ENCODE measurements at regions not wholly inside any gene's neighbourhood (a gene's known extent, or its start where the extent isn't known, plus 50 kb on each side); places are given as distances from the start of the nearest gene placed in this dataset.

DNA sequence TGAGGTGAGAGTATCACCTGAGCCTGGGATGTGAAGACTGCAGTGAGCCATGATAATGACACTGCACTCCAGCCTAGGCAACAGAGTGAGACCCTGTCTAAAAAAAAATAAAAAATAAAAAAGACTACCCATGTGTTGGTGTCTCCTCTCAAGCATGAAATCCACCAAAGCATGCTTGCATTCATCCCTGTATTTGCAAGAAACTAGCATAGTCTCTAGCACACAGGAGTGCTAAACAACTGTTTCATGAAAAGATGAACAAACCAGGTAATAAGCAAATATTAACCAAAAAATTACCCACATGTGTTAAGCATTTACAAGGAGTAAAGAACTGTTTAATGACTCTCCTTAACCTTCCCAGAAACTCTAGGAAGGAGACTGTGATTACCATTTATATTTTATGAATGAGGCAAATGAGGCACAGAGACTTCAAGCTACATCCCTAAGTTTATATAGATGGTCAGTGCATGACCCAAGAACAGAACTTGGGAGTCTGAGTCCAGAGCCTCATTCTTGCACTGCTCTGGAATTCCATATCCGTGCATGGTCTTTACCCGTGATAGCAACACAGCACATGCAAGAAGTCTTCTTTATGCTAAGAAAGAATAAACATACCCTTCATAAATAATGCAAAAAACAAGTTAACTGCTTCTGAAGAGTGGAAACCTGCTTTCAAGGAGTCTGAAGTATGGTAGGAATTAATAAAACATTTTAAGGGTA, 186.1 kb upstream of the STS start:
- no peaks in the 10 kb centered on the region for H3K9me3 ChIP-seq (ENCODE audit: control insufficient read depth, insufficient read depth, low read length)
- H3K36me3 ChIP-seq (ENCODE audit: control insufficient read depth, low read length), result no peaks in the 10 kb centered on the region
- no peak for TF ChIP-seq EZH2phosphoT487 (IDR thresholded peaks at IDR 0.05; ENCODE audit: borderline replicate concordance, low read length)
- TF ChIP-seq, protein P1, sequence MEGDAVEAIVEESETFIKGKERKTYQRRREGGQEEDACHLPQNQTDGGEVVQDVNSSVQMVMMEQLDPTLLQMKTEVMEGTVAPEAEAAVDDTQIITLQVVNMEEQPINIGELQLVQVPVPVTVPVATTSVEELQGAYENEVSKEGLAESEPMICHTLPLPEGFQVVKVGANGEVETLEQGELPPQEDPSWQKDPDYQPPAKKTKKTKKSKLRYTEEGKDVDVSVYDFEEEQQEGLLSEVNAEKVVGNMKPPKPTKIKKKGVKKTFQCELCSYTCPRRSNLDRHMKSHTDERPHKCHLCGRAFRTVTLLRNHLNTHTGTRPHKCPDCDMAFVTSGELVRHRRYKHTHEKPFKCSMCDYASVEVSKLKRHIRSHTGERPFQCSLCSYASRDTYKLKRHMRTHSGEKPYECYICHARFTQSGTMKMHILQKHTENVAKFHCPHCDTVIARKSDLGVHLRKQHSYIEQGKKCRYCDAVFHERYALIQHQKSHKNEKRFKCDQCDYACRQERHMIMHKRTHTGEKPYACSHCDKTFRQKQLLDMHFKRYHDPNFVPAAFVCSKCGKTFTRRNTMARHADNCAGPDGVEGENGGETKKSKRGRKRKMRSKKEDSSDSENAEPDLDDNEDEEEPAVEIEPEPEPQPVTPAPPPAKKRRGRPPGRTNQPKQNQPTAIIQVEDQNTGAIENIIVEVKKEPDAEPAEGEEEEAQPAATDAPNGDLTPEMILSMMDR (IDR thresholded peaks at IDR 0.05; ENCODE audit: low read depth, low read length, poor library complexity, severe bottlenecking), result no peak
- no peak overlapping the region for H3K4me2 ChIP-seq (ENCODE audit: low read length)
- no peak overlapping the region for H3K27ac ChIP-seq (ENCODE audit: low read depth, low read length)
- H3K79me2 ChIP-seq (ENCODE audit: control insufficient read depth, low read length), result no peaks in the 10 kb centered on the region
- no peaks in the 10 kb centered on the region for H3F3A ChIP-seq (ENCODE audit: control insufficient read depth, insufficient read depth)
- no peak overlapping the region for H3K4me3 ChIP-seq (ENCODE audit: low read length)
- H3K27me3 ChIP-seq (ENCODE audit: control insufficient read depth, low read length), result no peaks in the 10 kb centered on the region
- no peaks in the 10 kb centered on the region for H4K20me1 ChIP-seq (ENCODE audit: control insufficient read depth, insufficient read depth, low read depth, low read length)
- no peaks in the 10 kb centered on the region for H3K9me2 ChIP-seq (replicated peaks; ENCODE audit: control insufficient read depth, low read length)
- no peaks in the 10 kb centered on the region for H3K4me1 ChIP-seq (ENCODE audit: control insufficient read depth, low read length)

DNA sequence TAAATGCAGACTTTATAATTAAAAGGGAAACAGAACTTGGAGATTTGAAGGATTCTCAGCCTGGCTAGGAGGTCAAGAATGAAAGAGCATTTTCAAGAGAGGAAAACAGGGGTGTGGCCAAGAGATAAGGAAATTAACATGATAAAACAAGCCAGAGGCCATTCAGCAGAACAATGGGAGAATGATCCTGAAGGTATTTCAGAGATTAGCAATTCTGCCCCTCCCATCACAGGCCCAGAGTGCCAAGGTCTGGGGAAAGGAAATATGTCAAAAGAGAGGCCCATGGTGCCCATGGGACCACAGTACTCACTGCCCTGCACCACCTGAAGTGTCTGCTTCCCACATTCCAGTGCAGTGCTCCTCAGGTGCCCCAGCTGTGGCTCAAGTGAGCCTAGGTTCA, 188.5 kb upstream of the STS start:
- no peak overlapping the region for H3K4me2 ChIP-seq (ENCODE audit: low read length)
- H3K79me2 ChIP-seq (ENCODE audit: control insufficient read depth, low read length), result no peaks in the 10 kb centered on the region
- no peaks in the 10 kb centered on the region for H4K20me1 ChIP-seq (ENCODE audit: control insufficient read depth, insufficient read depth, low read depth, low read length)
- TF ChIP-seq, protein P1 (IDR thresholded peaks at IDR 0.05; ENCODE audit: low read depth, low read length, poor library complexity, severe bottlenecking), result no peak
- TF ChIP-seq EZH2phosphoT487 (IDR thresholded peaks at IDR 0.05; ENCODE audit: borderline replicate concordance, low read length), result no peak
- H3K4me3 ChIP-seq (ENCODE audit: low read length), result no peak overlapping the region
- no peak overlapping the region for H3K27ac ChIP-seq (ENCODE audit: low read depth, low read length)
- no peaks in the 10 kb centered on the region for H3F3A ChIP-seq (ENCODE audit: control insufficient read depth, insufficient read depth)
- H3K9me2 ChIP-seq (replicated peaks; ENCODE audit: control insufficient read depth, low read length), result no peaks in the 10 kb centered on the region
- H3K27me3 ChIP-seq (ENCODE audit: control insufficient read depth, low read length), result no peaks in the 10 kb centered on the region
- no peaks in the 10 kb centered on the region for H3K4me1 ChIP-seq (ENCODE audit: control insufficient read depth, low read length)
- no peaks in the 10 kb centered on the region for H3K36me3 ChIP-seq (ENCODE audit: control insufficient read depth, low read length)
- no peaks in the 10 kb centered on the region for H3K9me3 ChIP-seq (ENCODE audit: control insufficient read depth, insufficient read depth, low read length)

DNA sequence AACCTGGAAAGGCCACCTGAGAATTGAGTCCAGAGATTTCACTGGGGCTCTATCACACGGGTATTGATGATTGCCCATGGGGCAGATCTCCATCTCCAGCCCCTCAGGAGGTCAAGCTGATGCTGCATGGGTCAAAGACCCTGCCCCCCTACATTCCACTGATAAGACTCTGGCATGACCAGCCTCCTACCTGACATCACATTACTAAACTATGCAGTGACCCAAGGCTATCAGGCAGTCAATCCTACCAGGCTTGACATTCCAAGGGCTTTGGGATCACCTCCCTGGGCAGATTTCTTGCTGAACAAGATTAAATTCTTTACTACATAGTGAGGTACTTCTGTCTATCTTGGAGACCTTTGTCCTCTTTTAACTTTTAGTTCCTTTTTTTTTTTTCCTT, 192.7 kb upstream of the STS start:
- H3K27ac ChIP-seq (ENCODE audit: low read depth, low read length), result no peak overlapping the region
- TF ChIP-seq, protein P1 (IDR thresholded peaks at IDR 0.05; ENCODE audit: low read depth, low read length, poor library complexity, severe bottlenecking), result no peak
- no peak for TF ChIP-seq EZH2phosphoT487 (IDR thresholded peaks at IDR 0.05; ENCODE audit: borderline replicate concordance, low read length)
- no peak overlapping the region for H3K4me2 ChIP-seq (ENCODE audit: low read length)
- no peaks in the 10 kb centered on the region for H4K20me1 ChIP-seq (ENCODE audit: control insufficient read depth, insufficient read depth, low read depth, low read length)
- no peaks in the 10 kb centered on the region for H3K36me3 ChIP-seq (ENCODE audit: control insufficient read depth, low read length)
- no peaks in the 10 kb centered on the region for H3K4me1 ChIP-seq (ENCODE audit: control insufficient read depth, low read length)
- no peaks in the 10 kb centered on the region for H3K9me3 ChIP-seq (ENCODE audit: control insufficient read depth, insufficient read depth, low read length)
- no peaks in the 10 kb centered on the region for H3K9me2 ChIP-seq (replicated peaks; ENCODE audit: control insufficient read depth, low read length)
- no peak overlapping the region for H3K4me3 ChIP-seq (ENCODE audit: low read length)
- H3F3A ChIP-seq (ENCODE audit: control insufficient read depth, insufficient read depth), result no peaks in the 10 kb centered on the region
- H3K27me3 ChIP-seq (ENCODE audit: control insufficient read depth, low read length), result no peaks in the 10 kb centered on the region
- H3K79me2 ChIP-seq (ENCODE audit: control insufficient read depth, low read length), result no peaks in the 10 kb centered on the region
